ENCODE measurements at regions not wholly inside any gene's neighbourhood (a gene's known extent, or its start where the extent isn't known, plus 50 kb on each side); places are given as distances from the start of the nearest gene placed in this dataset.
"Not testable (repeated sequence)": the region's sequence is repeated elsewhere in the genome, so short reads cannot be mapped to it uniquely, and the experiment has no call there.

DNA sequence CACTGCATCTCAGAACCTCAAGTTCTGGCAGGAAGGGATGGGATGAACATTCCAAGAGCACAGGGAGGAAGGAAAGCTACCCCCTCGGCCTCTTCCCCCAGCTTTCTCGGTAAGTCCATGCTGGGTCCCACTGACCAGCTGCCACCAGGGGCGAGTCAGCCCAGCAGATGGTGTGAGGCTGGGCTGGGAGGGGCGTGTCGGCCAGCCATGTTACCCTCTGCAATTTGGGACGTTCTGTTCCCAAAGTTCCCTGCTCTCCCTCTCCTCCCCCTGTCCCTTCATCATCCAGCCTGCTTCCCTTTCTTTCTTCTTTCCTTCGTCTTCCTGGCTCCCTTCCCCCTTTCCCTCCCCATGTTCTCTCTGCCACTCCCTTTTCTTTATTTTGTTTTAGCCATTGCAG, 74.3 kb upstream of the TNP1 start:
- Histone ChIP-seq H3K27me3 (ENCODE audit: control insufficient read depth in 1 of 2, insufficient read depth in 2 of 2, low read length in 1 of 2) (no peaks in the 10 kb centered on the region), H3K9me3 (ENCODE audit: control insufficient read depth, low read length) (no peaks in the 10 kb centered on the region), H3K4me1 (ENCODE audit: control insufficient read depth in 1 of 2, insufficient read depth in 2 of 2, low read length in 2 of 2) (no peaks in the 10 kb centered on the region), H3K36me3 (ENCODE audit: control insufficient read depth in 1 of 2, insufficient read depth in 2 of 2, low read length in 1 of 2) (no peaks in the 10 kb centered on the region), H3K4me3 (ENCODE audit: low read length in 2 of 2) (no peak overlapping the region), H3K27ac (ENCODE audit: low read depth in 1 of 2, low read length in 2 of 2) (no peak overlapping the region)
- no peak for DNase-seq
- 95 to 96% methylated on average over 7 of the region's 7 CpGs for WGBS, 2 donors
- intact Hi-C loops (cut with DNase I): no loop called here
- no peak for ATAC-seq (ENCODE audit: low FRiP score)

DNA sequence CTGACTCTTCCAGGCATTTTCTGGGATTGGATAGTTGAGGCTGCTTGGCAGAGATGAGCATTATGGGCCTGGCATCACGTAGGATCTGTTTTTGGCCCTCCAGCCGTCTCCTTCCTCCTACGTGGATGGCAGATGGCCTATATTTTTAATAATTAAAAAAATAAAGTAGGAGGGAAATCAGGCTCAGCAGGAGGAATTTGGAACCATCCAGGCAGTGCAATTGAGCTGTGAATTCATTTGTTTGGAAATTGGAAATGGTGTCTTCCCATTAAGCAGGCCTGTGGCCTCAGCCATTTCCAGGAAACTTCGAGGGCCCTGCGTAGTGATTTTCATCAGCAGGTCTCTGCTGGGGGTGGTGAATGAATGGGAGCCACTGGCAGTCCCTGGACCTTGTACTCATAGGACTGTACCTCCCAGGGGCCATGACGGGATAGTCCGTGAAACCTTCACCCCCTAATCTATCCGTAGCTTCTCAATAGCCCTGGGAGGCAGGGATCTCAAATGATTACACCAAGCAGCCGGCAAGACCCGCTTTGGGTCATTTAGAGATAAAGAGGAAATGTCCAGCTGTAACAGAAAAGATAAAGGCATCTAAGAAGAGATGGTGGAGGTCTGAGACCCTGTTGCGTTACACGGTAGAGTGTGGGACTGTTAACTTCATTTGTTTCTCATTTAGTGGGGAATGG, 73.1 kb upstream of the TNP1 start:
- Histone ChIP-seq H3K4me3 (ENCODE audit: low read length in 2 of 2) (no peak overlapping the region), H3K27ac (ENCODE audit: low read depth in 1 of 2, low read length in 2 of 2) (no peak overlapping the region), H3K27me3 (ENCODE audit: control insufficient read depth in 1 of 2, insufficient read depth in 2 of 2, low read length in 1 of 2) (no peaks in the 10 kb centered on the region), H3K9me3 (ENCODE audit: control insufficient read depth, low read length) (no peaks in the 10 kb centered on the region), H3K36me3 (ENCODE audit: control insufficient read depth in 1 of 2, insufficient read depth in 2 of 2, low read length in 1 of 2) (no peaks in the 10 kb centered on the region), H3K4me1 (ENCODE audit: control insufficient read depth in 1 of 2, insufficient read depth in 2 of 2, low read length in 2 of 2) (no peaks in the 10 kb centered on the region)
- WGBS, 2 donors: 67 to 74% methylated on average over 12 of the region's 12 CpGs
- ATAC-seq (ENCODE audit: low FRiP score): no peak
- DNase-seq: no peak
- intact Hi-C loops (cut with DNase I): no loop called here

DNA sequence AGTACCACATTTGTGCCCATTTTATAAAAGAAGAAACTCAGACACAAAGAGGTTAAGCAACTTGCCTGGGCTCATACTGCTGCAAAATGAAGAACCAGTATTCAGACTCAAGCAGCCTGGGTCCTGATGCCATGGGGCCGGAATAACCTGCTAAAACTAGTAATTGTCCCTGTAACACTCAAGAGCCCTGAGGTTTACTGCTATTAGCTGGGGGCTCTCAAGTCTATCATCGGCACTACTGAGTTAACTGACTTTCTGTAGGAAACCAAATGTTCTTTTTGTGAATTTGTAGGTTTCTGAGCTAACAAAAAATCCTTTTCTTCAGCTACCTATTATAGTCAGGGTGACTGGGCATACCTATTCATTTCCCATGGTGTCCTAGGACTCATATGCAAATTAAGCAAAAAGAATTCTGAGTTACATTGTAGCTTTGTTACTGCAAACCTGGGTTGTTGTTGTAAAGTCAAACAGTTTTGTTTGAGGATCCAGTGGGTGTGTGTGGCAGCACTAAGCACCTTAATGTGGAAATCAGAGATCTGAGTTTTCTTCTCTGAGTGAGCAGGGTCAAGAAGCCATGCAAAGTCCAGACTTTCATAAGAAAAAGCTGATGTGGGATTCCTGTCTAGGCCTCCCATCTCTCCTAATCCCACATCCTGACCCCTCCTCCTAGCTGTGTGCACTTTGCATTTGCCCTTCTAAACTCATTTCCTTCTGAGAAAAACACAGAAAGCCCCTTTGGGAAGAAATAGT, 72.4 kb upstream of the TNP1 start:
- no peak overlapping the region for H3K4me3 ChIP-seq (ENCODE audit: low read length in 2 of 2)
- DNase-seq (no peak), ATAC-seq (ENCODE audit: low FRiP score) (no peak)
- intact Hi-C loops (cut with DNase I): no loop called here
- no peaks in the 10 kb centered on the region for H3K4me1 ChIP-seq (ENCODE audit: control insufficient read depth in 1 of 2, insufficient read depth in 2 of 2, low read length in 2 of 2)
- 92 to 95% methylated on average over 2 of the region's 2 CpGs for WGBS, 2 donors
- no peak overlapping the region for H3K27ac ChIP-seq (ENCODE audit: low read depth in 1 of 2, low read length in 2 of 2)
- H3K27me3 ChIP-seq (ENCODE audit: control insufficient read depth in 1 of 2, insufficient read depth in 2 of 2, low read length in 1 of 2): no peaks in the 10 kb centered on the region
- H3K9me3 ChIP-seq (ENCODE audit: control insufficient read depth, low read length): no peaks in the 10 kb centered on the region
- no peaks in the 10 kb centered on the region for H3K36me3 ChIP-seq (ENCODE audit: control insufficient read depth in 1 of 2, insufficient read depth in 2 of 2, low read length in 1 of 2)

DNA sequence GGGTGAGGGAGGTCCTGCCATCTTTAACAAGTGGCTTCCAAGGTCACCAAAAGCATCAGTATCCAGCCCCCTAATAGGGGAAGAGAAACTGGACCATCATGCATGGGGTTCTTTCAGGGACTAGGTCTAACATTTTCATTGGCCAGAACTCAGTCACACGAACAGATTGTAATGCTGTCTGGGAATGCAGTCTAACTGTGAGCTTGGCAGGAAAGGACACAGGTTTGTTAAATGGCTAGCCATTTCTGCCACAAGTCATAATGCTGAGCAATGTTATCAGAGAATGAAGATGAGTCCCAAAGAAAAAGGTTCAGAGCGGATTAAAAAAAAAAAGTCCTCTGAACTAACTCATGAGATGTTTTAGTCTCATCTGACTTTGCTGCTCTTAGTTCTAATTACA, 70.9 kb upstream of the TNP1 start:
- intact Hi-C loops (cut with DNase I): no loop called here
- no peak for ATAC-seq (ENCODE audit: low FRiP score)
- no peaks in the 10 kb centered on the region for H3K4me1 ChIP-seq (ENCODE audit: control insufficient read depth in 1 of 2, insufficient read depth in 2 of 2, low read length in 2 of 2)

DNA sequence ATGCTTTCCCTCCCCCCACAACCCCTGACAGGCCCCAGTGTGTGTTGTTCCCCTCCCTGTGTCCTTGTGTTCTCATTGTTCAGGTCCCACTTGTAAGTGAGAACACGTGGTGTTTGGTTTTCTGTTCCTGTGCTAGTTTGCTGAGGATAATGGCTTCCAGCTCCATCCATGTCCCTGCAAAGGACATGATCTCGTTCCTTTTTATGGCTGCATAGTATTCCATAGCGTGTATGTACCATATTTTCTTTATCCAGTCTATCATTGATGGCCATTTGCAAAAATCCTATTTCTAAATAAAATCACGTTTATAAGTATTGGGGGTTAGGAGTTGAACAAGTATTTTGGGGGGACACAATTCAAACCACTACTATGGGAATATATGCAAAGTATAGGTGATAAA, 69.5 kb upstream of the TNP1 start:
- H3K27me3 ChIP-seq (ENCODE audit: control insufficient read depth in 1 of 2, insufficient read depth in 2 of 2, low read length in 1 of 2); intact Hi-C loops (cut with DNase I); DNase-seq: not testable (repeated sequence)

More for the DNA sequence above, 70.9 kb upstream of the TNP1 start:
- Histone ChIP-seq H3K27me3 (ENCODE audit: control insufficient read depth in 1 of 2, insufficient read depth in 2 of 2, low read length in 1 of 2) (no peaks in the 10 kb centered on the region), H3K4me3 (ENCODE audit: low read length in 2 of 2) (no peak overlapping the region), H3K27ac (ENCODE audit: low read depth in 1 of 2, low read length in 2 of 2) (no peak overlapping the region), H3K36me3 (ENCODE audit: control insufficient read depth in 1 of 2, insufficient read depth in 2 of 2, low read length in 1 of 2) (no peaks in the 10 kb centered on the region), H3K9me3 (ENCODE audit: control insufficient read depth, low read length) (no peaks in the 10 kb centered on the region)
- WGBS, 2 donors: 57% methylated on average over 2 of the region's 2 CpGs
- no peak for DNase-seq

DNA sequence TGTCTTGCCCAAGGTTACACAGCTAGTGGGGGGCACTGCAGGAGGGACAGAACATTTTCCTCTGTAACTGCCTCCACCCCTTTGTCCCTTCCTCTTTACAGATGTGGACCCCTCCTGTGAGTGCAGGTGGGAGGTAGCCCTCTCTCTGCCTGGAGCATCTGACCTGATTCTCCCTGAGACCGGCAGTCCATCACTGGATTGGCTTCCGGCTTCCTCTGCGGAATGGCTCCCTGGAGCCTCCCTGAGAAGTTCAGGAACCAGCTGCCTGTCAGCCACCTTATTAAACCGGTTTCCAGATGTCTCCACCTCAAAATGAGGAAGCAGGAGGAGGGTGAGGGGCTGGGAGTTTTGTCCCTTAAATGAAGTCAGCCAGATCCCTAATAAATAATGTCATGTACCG, 67.3 kb upstream of the TNP1 start:
- no peaks in the 10 kb centered on the region for H3K9me3 ChIP-seq (ENCODE audit: control insufficient read depth, low read length)
- intact Hi-C loops (cut with DNase I): no loop called here
- DNase-seq (no peak), ATAC-seq (ENCODE audit: low FRiP score) (no peak)
- no peak overlapping the region for H3K27ac ChIP-seq (ENCODE audit: low read depth in 1 of 2, low read length in 2 of 2)
- H3K36me3 ChIP-seq (ENCODE audit: control insufficient read depth in 1 of 2, insufficient read depth in 2 of 2, low read length in 1 of 2): no peaks in the 10 kb centered on the region
- H3K27me3 ChIP-seq (ENCODE audit: control insufficient read depth in 1 of 2, insufficient read depth in 2 of 2, low read length in 1 of 2): no peaks in the 10 kb centered on the region
- no peaks in the 10 kb centered on the region for H3K4me1 ChIP-seq (ENCODE audit: control insufficient read depth in 1 of 2, insufficient read depth in 2 of 2, low read length in 2 of 2)
- WGBS, 2 donors: 88 to 94% methylated on average over 5 of the region's 5 CpGs
- no peak overlapping the region for H3K4me3 ChIP-seq (ENCODE audit: low read length in 2 of 2)

More for the DNA sequence above, 69.5 kb upstream of the TNP1 start:
- not testable (repeated sequence) for H3K36me3 ChIP-seq (ENCODE audit: control insufficient read depth in 1 of 2, insufficient read depth in 2 of 2, low read length in 1 of 2); H3K9me3 ChIP-seq (ENCODE audit: control insufficient read depth, low read length); H3K4me3 ChIP-seq (ENCODE audit: low read length in 2 of 2); H3K27ac ChIP-seq (ENCODE audit: low read depth in 1 of 2, low read length in 2 of 2); ATAC-seq (ENCODE audit: low FRiP score); H3K4me1 ChIP-seq (ENCODE audit: control insufficient read depth in 1 of 2, insufficient read depth in 2 of 2, low read length in 2 of 2)
- 91 to 95% methylated on average over 4 of the region's 4 CpGs for WGBS, 2 donors

GRCh38 chr2:216925636-216926366, 65.9 kb upstream of the TNP1 start:
- no peaks in the 10 kb centered on the region for H3K9me3 ChIP-seq (ENCODE audit: control insufficient read depth, low read length)
- WGBS, 2 donors: 83 to 87% methylated on average over 6 of the region's 6 CpGs
- no peaks in the 10 kb centered on the region for H3K36me3 ChIP-seq (ENCODE audit: control insufficient read depth in 1 of 2, insufficient read depth in 2 of 2, low read length in 1 of 2)
- H3K27ac ChIP-seq (ENCODE audit: low read depth in 1 of 2, low read length in 2 of 2): no peak overlapping the region
- no peak for DNase-seq
- intact Hi-C loops (cut with DNase I): no loop called here
- ATAC-seq (ENCODE audit: low FRiP score): no peak
- H3K27me3 ChIP-seq (ENCODE audit: control insufficient read depth in 1 of 2, insufficient read depth in 2 of 2, low read length in 1 of 2): no peaks in the 10 kb centered on the region
- H3K4me1 ChIP-seq (ENCODE audit: control insufficient read depth in 1 of 2, insufficient read depth in 2 of 2, low read length in 2 of 2): no peaks in the 10 kb centered on the region
- no peak overlapping the region for H3K4me3 ChIP-seq (ENCODE audit: low read length in 2 of 2)

DNA sequence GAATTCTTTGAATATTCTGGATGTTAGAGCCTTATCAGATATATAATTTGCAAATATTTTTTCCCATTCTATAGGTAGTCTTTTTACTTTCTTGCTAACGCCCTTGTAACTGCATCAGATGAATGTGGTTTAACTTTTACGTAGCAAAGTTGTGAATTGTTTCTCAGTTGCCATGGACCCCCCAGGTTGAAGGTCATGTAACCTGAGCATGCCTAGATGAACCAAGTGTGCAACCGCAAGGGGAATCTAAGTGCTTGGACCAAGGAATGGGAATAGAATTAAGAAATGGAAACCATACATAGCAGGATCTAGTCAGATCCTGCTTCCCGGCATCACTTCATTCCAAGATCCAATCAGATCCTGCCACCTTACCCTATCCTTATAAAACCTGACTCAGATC, 65.1 kb upstream of the TNP1 start:
- no peak for ATAC-seq (ENCODE audit: low FRiP score)
- 97 to 99% methylated on average over 4 of the region's 4 CpGs for WGBS, 2 donors
- H3K27ac ChIP-seq (ENCODE audit: low read depth in 1 of 2, low read length in 2 of 2): no peak overlapping the region

More for the DNA sequence above, 65.1 kb upstream of the TNP1 start:
- no peaks in the 10 kb centered on the region for H3K27me3 ChIP-seq (ENCODE audit: control insufficient read depth in 1 of 2, insufficient read depth in 2 of 2, low read length in 1 of 2)
- no peak overlapping the region for H3K4me3 ChIP-seq (ENCODE audit: low read length in 2 of 2)
- H3K4me1 ChIP-seq (ENCODE audit: control insufficient read depth in 1 of 2, insufficient read depth in 2 of 2, low read length in 2 of 2): no peaks in the 10 kb centered on the region
- intact Hi-C loops (cut with DNase I): no loop called here
- H3K9me3 ChIP-seq (ENCODE audit: control insufficient read depth, low read length): no peaks in the 10 kb centered on the region
- H3K36me3 ChIP-seq (ENCODE audit: control insufficient read depth in 1 of 2, insufficient read depth in 2 of 2, low read length in 1 of 2): no peaks in the 10 kb centered on the region
- DNase-seq: no peak

Data from aorta (tissue), 5 donors.